Nephron (organoid): ENCODE measurements at regions not wholly inside any gene's neighbourhood (a gene's known extent, or its start where the extent isn't known, plus 50 kb on each side); places are given as distances from the start of the nearest gene placed in this dataset.

Experiments used
- H3K27ac Mint-ChIP-seq, 3 experiments: 2 replicates each; pipeline ENCODE4 v1.8.0; 2020; ENCODE audit warnings: mixed read lengths in 3 of 3, mild to moderate bottlenecking in 2 of 3, moderate library complexity in 1 of 3
- H3K27me3 Mint-ChIP-seq: 2 replicates; pipeline ENCODE4 v1.8.0; 2021; ENCODE audit warnings: low read depth, mild to moderate bottlenecking, moderate library complexity, mixed read lengths
- H3K36me3 Mint-ChIP-seq: 2 replicates; pipeline ENCODE4 v1.8.0; 2020; ENCODE audit warnings: low read depth, mixed read lengths
- H3K4me1 Mint-ChIP-seq: 2 replicates; pipeline ENCODE4 v1.8.0; 2020; ENCODE audit warnings: mixed read lengths
- H3K4me3 Mint-ChIP-seq, 3 experiments: 2 replicates each; pipeline ENCODE4 v1.8.0; 2020; ENCODE audit warnings: mild to moderate bottlenecking in 3 of 3, mixed read lengths in 3 of 3, moderate library complexity in 2 of 3
- H3K9me3 Mint-ChIP-seq: 2 replicates; pipeline ENCODE4 v1.8.0; 2020; ENCODE audit warnings: mixed read lengths
- CTCF ChIP-seq, 3 experiments: fragments of 200-600 bp; sonication (generic); IDR thresholded peaks; one replicate each; pipeline ENCODE4 v1.5.0; 2021; ENCODE audit warnings: antibody characterized with exemption in 3 of 3; ENCODE audit not compliant: unreplicated experiment in 3 of 3

DNA sequence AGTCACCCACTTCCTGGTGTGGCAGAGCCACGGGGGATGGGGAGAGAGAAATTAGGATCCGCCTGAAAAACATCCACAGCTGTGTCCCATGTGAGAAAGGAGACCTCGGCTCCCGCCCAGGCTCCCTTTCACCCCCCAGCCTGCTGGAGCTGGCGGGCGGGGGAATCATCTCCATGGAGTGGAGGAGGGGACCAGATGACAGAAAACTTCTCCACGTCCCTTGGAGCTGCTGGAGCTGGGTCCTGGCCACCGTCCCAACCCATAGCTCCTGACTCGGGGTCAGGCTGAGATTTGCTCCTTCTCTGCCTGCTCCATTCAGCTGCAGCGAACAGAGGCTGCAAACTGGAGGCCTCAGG lies 113.8 kb downstream of the CEBPB start:
- TF ChIP-seq CTCF (IDR thresholded peaks at IDR 0.05; ENCODE audit: unreplicated experiment in 3 of 3), result no peak
- H3K27ac Mint-ChIP-seq, result peak overlapping the region; percentile 96 to 97 (median 97)
- no peaks in the 10 kb centered on the region for H3K36me3 Mint-ChIP-seq
- H3K4me1 Mint-ChIP-seq, result peaks cover 61% of the 10 kb centered on the region
- peak overlapping the region in 1 of 3 experiments; percentile 3 for H3K4me3 Mint-ChIP-seq
- no peaks in the 10 kb centered on the region for H3K9me3 Mint-ChIP-seq
- peaks cover 11% of the 10 kb centered on the region for H3K27me3 Mint-ChIP-seq

GRCh38 chr20:50304923-50305635 lies 114.4 kb downstream of the CEBPB start:
- peak overlapping the region; percentile 96 to 97 (median 97) for H3K27ac Mint-ChIP-seq
- no peak overlapping the region for H3K4me3 Mint-ChIP-seq
- TF ChIP-seq CTCF (IDR thresholded peaks at IDR 0.05; ENCODE audit: unreplicated experiment in 3 of 3), result no peak
- peaks cover 7% of the 10 kb centered on the region for H3K27me3 Mint-ChIP-seq
- H3K4me1 Mint-ChIP-seq, result peaks cover 63% of the 10 kb centered on the region
- no peaks in the 10 kb centered on the region for H3K36me3 Mint-ChIP-seq
- H3K9me3 Mint-ChIP-seq, result no peaks in the 10 kb centered on the region

- Mint-ChIP-seq H3K4me3 (peak overlapping the region in 1 of 3 experiments; percentile 31), H3K36me3 (no peaks in the 10 kb centered on the region), H3K9me3 (no peaks in the 10 kb centered on the region), H3K27me3 (peaks cover 10% of the 10 kb centered on the region), H3K27ac (peak overlapping the region; percentile 56 to 97 (median 97)), H3K4me1 (peaks cover 66% of the 10 kb centered on the region)
- no peak for TF ChIP-seq CTCF (IDR thresholded peaks at IDR 0.05; ENCODE audit: unreplicated experiment in 3 of 3)
Observed at GRCh38 chr20:50305636-50306477, 115.2 kb downstream of the CEBPB start.

GRCh38 chr20:50306478-50307423 lies 116.1 kb downstream of the CEBPB start:
- peaks cover 14% of the 10 kb centered on the region for H3K27me3 Mint-ChIP-seq
- H3K27ac Mint-ChIP-seq, result peak overlapping the region; percentile 56 to 97 (median 97)
- no peak for TF ChIP-seq CTCF (IDR thresholded peaks at IDR 0.05; ENCODE audit: unreplicated experiment in 3 of 3)
- no peaks in the 10 kb centered on the region for H3K36me3 Mint-ChIP-seq
- no peaks in the 10 kb centered on the region for H3K9me3 Mint-ChIP-seq
- H3K4me1 Mint-ChIP-seq, result peaks cover 71% of the 10 kb centered on the region
- H3K4me3 Mint-ChIP-seq, result peak overlapping the region in 1 of 3 experiments; percentile 38

DNA sequence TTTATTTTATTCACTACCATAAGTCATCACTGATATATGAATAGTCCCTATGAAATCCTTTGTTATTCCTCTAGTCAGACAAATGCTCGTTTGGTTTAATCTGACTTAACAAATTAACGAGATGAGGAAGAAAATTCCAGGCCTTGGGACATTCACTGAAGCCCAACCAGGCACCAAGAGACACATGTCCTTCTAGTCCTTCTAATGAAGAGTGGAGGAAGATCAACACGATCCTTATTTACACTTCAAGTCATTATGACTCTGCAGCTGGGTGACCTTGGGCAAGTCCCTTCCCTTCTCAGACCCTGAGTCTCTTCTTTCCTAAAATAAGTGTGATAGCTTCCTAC lies 117.5 kb downstream of the CEBPB start:
- TF ChIP-seq CTCF (IDR thresholded peaks at IDR 0.05; ENCODE audit: unreplicated experiment in 3 of 3), result no peak
- peaks cover 68% of the 10 kb centered on the region for H3K4me1 Mint-ChIP-seq
- H3K4me3 Mint-ChIP-seq, result peak overlapping the region in 1 of 3 experiments; percentile 46
- no peaks in the 10 kb centered on the region for H3K9me3 Mint-ChIP-seq
- peaks cover 14% of the 10 kb centered on the region for H3K27me3 Mint-ChIP-seq
- no peaks in the 10 kb centered on the region for H3K36me3 Mint-ChIP-seq
- H3K27ac Mint-ChIP-seq, result peak overlapping the region; percentile 60 to 92 (median 90)
